Activated naive CD4-positive, alpha-beta T cell treated with anti-CD3 and anti-CD28 coated beads, Interleukin-2, amount 10 ng/mL, durations not matched to agents 7 days and 5 days (primary cell): ENCODE measurements at regions not wholly inside any gene's neighbourhood (a gene's known extent, or its start where the extent isn't known, plus 50 kb on each side); places are given as distances from the start of the nearest gene placed in this dataset.
A peak's percentile ranks its signal among the peaks of the same experiment; 100 is the strongest.

Experiments used
- CTCF ChIA-PET: fragments of 350-600 bp; sonication (Branson Sonifier 250); formaldehyde crosslinking; loops from one replicate; lab custom pipeline; 2021; ENCODE audit warnings: antibody characterized with exemption; lab: Charles Lee
- DNase-seq: peaks from one replicate; pipeline ENCODE4 v3.0.0-alpha.2; 2020
- H3K27ac Mint-ChIP-seq: one replicate; pipeline ENCODE4 v1.8.0; 2021; ENCODE audit warnings: mild to moderate bottlenecking, moderate library complexity, mixed read lengths
- H3K27me3 Mint-ChIP-seq: one replicate; pipeline ENCODE4 v1.8.0; 2021; ENCODE audit warnings: mild to moderate bottlenecking, mixed read lengths
- H3K36me3 Mint-ChIP-seq: one replicate; pipeline ENCODE4 v1.8.0; 2021; ENCODE audit warnings: mixed read lengths
- H3K4me1 Mint-ChIP-seq: one replicate; pipeline ENCODE4 v1.8.0; 2021; ENCODE audit warnings: mixed read lengths
- H3K4me3 Mint-ChIP-seq: one replicate; pipeline ENCODE4 v1.8.0; 2021; ENCODE audit warnings: mild to moderate bottlenecking, moderate library complexity, mixed read lengths
- H3K9me3 Mint-ChIP-seq: one replicate; pipeline ENCODE4 v1.8.0; 2021; ENCODE audit warnings: mixed read lengths

DNA sequence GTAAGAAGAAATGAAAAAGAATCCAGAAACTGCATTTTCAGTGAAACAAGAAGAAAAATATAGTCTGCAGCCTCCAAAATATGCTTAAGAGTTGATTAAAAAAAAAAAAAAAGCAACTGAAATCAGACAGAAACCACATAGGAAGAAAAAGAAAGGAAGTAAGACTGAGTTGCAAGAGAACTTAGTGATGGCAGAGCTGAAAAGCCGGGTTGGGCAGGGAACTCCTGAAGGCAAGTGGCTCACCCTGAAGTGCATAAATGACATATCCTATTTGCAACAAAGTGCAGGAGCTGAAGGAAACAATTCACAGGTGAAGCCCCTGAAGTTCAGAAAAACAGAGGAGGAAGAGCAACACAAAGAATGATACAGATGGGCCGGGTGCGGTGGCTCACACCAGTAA, 108.8 kb upstream of the SLC25A36 start:
- H3K4me1 Mint-ChIP-seq, result peaks cover 5% of the 10 kb centered on the region
- DNase-seq, result peak; percentile 24
- H3K27ac Mint-ChIP-seq, result peak overlapping the region; percentile 50
- H3K27me3 Mint-ChIP-seq, result peaks cover 15% of the 10 kb centered on the region
- H3K4me3 Mint-ChIP-seq, result no peak overlapping the region
- no peaks in the 10 kb centered on the region for H3K36me3 Mint-ChIP-seq
- no peaks in the 10 kb centered on the region for H3K9me3 Mint-ChIP-seq
- CTCF ChIA-PET, result interaction anchor here (0.7 kb wide), 1 partner anchor 55 kb away, joined by 5 read pairs; no protein-coding TSS in a partner anchor

DNA sequence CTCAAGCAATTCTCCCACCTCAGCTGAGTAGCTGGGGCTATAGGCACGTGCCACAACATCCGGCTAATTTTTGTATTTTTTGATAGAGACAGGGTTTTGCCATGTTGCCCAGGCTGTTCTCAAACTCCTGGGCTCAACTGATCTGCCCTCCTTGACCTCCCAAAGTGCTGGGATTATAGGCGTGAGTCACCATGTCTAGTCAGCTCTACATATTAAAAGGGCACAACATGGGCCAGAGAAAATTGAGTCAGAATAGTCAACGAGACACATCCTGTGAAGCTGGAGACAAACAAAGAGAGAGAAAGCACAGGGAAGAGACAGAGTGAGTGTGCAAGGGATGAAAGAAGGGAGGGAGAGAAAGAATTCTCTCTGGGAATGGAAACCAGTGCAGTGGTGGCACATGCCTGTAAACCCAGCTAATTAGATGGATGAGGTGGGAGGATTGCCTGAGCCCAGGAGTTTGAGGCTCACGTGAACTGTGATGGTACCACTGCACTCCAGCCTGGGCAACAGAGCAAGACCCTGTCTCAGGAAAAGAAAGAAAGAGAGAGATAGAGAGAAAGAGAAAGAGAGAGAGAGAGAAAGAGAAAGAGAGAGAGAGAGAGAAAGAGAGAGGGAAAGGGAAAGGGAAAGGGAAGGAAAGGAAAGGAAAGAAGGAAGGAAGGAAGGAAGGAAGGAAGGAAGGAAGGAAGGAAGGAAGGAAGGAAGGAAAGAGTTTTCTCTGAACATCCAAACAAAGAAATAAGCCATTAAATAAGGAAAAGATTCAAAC, 107.2 kb upstream of the SLC25A36 start:
- Mint-ChIP-seq H3K9me3 (no peaks in the 10 kb centered on the region), H3K4me1 (peaks cover 5% of the 10 kb centered on the region), H3K36me3 (no peaks in the 10 kb centered on the region), H3K27me3 (peaks cover 15% of the 10 kb centered on the region), H3K27ac (no peak overlapping the region), H3K4me3 (no peak overlapping the region)
- CTCF ChIA-PET, result interaction anchor here (0.9 kb wide), 1 partner anchor 97 kb away, joined by 3 read pairs; no protein-coding TSS in a partner anchor
- DNase-seq, result no peak

DNA sequence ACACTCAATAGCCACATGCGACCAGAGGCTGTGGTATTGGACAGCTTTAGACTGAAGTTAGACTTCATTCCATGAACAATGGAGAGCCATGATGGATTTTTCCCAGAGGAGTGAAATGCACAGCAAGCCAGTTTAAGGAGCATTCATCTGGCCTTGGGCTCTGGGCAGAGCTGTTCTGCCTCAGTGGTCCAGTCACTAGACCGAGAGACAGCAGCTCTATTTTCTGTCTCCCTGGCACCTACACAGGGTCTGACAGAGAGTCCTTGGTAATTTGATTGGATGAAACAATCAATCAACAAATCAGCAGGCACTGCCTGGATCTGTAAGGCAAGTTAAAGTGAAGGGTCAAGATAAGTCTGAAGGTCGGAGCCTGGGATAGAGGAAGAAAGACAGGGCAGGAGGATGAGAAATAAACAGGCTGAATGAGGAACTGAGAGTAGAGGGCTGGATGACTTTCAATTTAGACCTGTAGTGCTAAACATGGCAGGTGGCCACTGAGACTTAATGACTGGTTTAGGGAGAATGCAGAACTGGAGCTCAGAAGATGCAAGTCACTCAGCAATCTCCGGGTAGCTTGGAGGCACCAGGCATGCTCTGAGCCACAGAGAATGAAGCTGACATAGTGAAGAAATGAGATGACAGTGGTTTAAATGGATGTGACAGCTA, 98.5 kb upstream of the SLC25A36 start:
- DNase-seq, result no peak
- peaks cover 10% of the 10 kb centered on the region for H3K4me1 Mint-ChIP-seq

DNA sequence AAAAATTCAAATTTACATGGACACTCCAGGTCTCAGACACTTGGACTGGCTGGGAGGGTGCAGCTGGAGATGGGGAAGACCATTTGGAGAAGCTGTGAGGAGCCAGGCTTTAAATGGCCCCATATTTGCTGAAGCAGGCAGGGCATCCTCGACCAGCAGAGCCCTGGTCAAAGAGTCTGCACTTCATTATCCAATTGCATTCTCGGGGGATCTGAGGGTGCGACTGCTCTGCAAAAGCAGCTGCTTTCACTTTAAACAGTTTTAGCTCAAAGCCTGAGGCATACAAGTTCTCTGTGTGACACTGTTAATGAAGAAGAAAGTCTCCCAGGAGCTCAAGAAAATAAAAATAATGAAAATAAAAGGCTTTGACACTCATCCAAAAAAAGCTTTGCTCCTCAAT, 98.0 kb upstream of the SLC25A36 start:
- no peak overlapping the region for H3K27ac Mint-ChIP-seq
- H3K4me1 Mint-ChIP-seq, result peaks cover 10% of the 10 kb centered on the region
- CTCF ChIA-PET, result no interaction called here
- no peak for DNase-seq
- H3K27me3 Mint-ChIP-seq, result peaks cover 23% of the 10 kb centered on the region
- no peak overlapping the region for H3K4me3 Mint-ChIP-seq
- H3K36me3 Mint-ChIP-seq, result no peaks in the 10 kb centered on the region
- no peaks in the 10 kb centered on the region for H3K9me3 Mint-ChIP-seq

More for the DNA sequence above, 98.5 kb upstream of the SLC25A36 start:
- Mint-ChIP-seq H3K27me3 (peaks cover 23% of the 10 kb centered on the region), H3K9me3 (no peaks in the 10 kb centered on the region), H3K4me3 (no peak overlapping the region), H3K27ac (no peak overlapping the region), H3K36me3 (no peaks in the 10 kb centered on the region)
- CTCF ChIA-PET, result no interaction called here

DNA sequence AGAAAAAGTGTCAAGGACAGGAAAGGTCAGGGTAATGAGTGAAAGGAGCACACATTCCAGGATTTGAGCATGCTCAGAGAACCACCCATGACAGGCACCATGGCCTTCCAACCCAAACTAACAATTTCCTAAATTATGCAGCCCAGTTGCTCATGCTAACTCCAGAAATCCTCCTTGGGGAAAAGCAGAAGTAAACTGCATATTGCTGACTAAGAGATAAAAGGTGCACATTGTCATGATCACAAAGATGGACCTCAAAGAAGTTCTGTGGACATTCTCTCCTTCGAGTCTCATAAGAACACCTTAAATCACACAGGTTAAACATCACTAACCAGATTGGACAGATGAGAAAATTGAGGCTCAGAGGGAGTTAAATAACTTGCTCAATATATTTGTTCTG, 97.6 kb upstream of the SLC25A36 start:
- H3K27ac Mint-ChIP-seq, result no peak overlapping the region
- no peak overlapping the region for H3K4me3 Mint-ChIP-seq

DNA sequence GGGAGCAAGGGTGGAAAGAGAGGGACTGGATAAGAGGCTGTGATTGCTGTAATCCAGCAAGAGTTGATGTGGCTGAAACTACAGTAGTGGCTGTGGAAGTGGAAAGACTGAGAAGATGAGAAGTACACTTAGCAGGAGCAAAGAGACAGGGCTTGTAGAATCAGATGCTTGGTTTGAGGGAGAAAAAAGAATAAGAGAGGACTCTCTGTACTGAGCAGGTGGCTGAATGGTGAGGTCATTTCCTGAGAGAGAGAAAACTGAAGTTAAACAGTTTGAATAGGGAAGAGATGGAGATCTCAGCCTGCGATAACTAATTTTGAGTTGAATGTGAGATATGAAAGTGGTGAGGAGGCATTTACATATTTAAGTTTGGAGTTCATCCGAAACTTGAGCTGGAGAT, 95.8 kb upstream of the SLC25A36 start:
- no peak overlapping the region for H3K4me3 Mint-ChIP-seq
- no peak overlapping the region for H3K27ac Mint-ChIP-seq
- H3K27me3 Mint-ChIP-seq, result peaks cover 30% of the 10 kb centered on the region
- peaks cover 10% of the 10 kb centered on the region for H3K4me1 Mint-ChIP-seq
- H3K9me3 Mint-ChIP-seq, result no peaks in the 10 kb centered on the region
- CTCF ChIA-PET, result no interaction called here
- DNase-seq, result no peak
- no peaks in the 10 kb centered on the region for H3K36me3 Mint-ChIP-seq

More for the DNA sequence above, 97.6 kb upstream of the SLC25A36 start:
- Mint-ChIP-seq H3K9me3 (no peaks in the 10 kb centered on the region), H3K27me3 (peaks cover 26% of the 10 kb centered on the region), H3K36me3 (no peaks in the 10 kb centered on the region), H3K4me1 (peaks cover 10% of the 10 kb centered on the region)
- CTCF ChIA-PET, result no interaction called here
- no peak for DNase-seq

DNA sequence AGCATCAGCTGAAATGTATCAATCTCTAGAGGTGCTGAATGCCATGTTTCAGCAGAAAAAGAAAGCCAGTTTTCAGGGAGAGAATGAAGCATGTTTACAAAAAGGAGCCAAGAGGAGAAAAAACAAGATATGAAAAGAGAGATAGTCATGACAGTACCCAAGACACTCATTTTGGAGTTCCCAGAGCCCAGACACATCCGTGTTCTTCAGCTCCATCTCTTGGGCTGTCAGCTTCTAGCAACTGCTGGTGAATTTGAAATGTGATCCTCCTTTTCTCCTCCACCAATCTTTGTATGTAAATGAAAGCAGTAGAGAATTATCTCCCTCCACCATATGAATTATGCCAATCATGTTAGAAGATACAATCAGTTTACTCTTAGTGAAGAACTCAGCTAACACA, 93.0 kb upstream of the SLC25A36 start:
- DNase-seq, result no peak
- CTCF ChIA-PET, result interaction anchor here (0.6 kb wide), 1 partner anchor 41 kb away, joined by 3 read pairs; no protein-coding TSS in a partner anchor
- H3K4me3 Mint-ChIP-seq, result no peak overlapping the region

DNA sequence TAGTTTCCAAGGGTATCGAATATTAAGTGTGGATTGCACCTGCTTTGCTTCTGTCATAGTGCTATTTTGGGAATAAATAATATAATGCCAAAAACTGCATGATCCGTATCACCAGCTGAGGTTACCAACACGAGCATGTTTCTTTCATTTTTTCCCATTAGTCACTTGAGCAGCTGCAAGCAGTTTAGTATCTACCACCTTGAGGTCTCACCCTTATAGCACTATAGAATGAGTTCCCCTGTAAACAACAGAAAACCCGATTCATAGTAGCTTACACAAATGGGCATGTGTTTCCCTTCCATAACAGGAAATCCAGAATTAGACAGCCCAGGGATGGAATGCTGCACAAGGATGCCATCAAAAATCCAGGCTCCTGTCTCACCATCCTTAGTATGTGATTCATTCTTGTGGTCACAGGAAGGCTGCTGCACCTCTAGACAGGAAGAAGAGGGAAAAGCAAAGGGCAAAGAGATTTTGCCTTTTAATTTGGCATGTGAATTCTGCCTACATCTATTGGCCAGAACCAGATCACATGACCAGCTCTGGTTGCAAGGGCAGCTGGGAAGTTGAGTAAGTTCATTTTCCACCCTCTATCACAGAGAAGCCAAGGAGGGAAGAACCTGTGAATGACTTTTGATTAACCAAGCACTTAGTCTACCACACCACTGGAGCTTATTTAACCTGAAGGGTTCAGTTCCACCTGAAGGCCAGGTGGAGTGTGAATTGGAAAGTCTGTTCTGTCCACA, 91.3 kb upstream of the SLC25A36 start:
- CTCF ChIA-PET, result no interaction called here
- Mint-ChIP-seq H3K9me3 (no peaks in the 10 kb centered on the region), H3K36me3 (no peaks in the 10 kb centered on the region), H3K4me3 (no peak overlapping the region), H3K27ac (no peak overlapping the region), H3K4me1 (peaks cover 9% of the 10 kb centered on the region), H3K27me3 (peaks cover 20% of the 10 kb centered on the region)
- DNase-seq, result no peak

More for the DNA sequence above, 93.0 kb upstream of the SLC25A36 start:
- Mint-ChIP-seq H3K36me3 (no peaks in the 10 kb centered on the region), H3K4me1 (peaks cover 10% of the 10 kb centered on the region), H3K27ac (no peak overlapping the region), H3K9me3 (no peaks in the 10 kb centered on the region), H3K27me3 (peaks cover 20% of the 10 kb centered on the region)

DNA sequence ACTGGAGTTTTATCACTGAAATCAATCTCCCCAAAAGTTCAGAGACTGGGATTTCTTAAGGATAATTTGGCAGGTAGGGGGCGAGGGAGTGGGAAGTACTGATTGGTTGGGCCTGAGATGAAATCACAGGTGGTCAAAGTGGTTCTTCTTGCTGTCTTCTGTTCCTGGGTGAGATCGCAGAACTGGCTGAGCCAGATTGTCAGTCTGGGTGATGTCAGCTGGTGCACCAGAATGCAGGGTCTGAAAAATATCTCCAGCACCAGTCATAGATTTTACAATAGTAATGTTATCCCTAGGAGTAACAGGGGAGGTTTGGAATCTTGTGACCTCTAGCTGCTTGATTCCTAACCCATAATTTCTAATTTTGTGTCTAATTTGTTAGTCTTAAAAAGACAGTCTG, 86.7 kb upstream of the SLC25A36 start:
- H3K36me3 Mint-ChIP-seq, result no peaks in the 10 kb centered on the region
- H3K27ac Mint-ChIP-seq, result no peak overlapping the region
- CTCF ChIA-PET, result no interaction called here
- H3K4me1 Mint-ChIP-seq, result no peaks in the 10 kb centered on the region
- H3K9me3 Mint-ChIP-seq, result no peaks in the 10 kb centered on the region
- no peak overlapping the region for H3K4me3 Mint-ChIP-seq
- no peaks in the 10 kb centered on the region for H3K27me3 Mint-ChIP-seq
- DNase-seq, result no peak

DNA sequence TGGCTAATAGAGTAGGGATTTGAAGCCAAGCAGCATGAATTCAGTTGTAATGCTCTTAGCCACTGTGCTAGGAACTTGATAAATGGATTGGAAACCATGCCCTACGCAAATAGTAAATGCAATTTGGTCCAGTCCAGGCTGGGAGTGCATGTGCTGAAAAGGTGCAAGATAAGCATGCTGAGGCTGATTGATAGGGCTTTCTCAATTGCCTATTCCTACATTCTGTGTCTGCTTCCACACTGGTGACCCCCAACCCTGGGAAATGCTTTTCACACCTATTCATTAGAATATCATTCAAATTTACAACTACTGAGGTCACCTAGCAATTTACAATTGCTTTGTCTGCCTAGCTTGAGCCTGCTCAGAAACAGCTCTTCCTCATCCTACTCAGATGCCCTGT, 84.7 kb upstream of the SLC25A36 start:
- Mint-ChIP-seq H3K27me3 (no peaks in the 10 kb centered on the region), H3K4me3 (no peak overlapping the region), H3K36me3 (no peaks in the 10 kb centered on the region), H3K27ac (no peak overlapping the region), H3K4me1 (no peaks in the 10 kb centered on the region), H3K9me3 (no peaks in the 10 kb centered on the region)
- CTCF ChIA-PET, result interaction anchor here (0.7 kb wide), 1 partner anchor 12 kb away, joined by 3 read pairs; no protein-coding TSS in a partner anchor
- no peak for DNase-seq

DNA sequence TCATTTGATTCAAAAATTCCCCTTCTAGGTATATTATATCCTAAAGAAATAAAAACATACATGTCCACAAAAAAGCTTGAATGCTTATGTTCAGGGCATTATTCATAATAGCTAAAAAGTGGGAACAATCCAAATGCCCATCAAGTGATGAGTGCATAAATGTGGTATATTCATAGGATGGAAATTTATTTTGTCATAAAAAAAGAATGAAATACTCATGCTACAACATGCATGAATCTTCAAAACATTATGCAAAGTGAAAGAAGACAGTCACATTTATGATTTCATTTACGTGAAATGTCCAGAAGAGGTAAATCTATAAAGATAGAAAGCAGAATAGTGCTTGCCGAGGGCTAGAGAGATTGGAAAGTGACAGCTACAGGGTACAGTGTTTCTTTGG, 83.6 kb upstream of the SLC25A36 start:
- no peak for DNase-seq
- H3K4me1 Mint-ChIP-seq, result no peaks in the 10 kb centered on the region
- H3K36me3 Mint-ChIP-seq, result no peaks in the 10 kb centered on the region
- H3K27me3 Mint-ChIP-seq, result no peaks in the 10 kb centered on the region
- no peaks in the 10 kb centered on the region for H3K9me3 Mint-ChIP-seq
- H3K27ac Mint-ChIP-seq, result no peak overlapping the region
- CTCF ChIA-PET, result no interaction called here
- no peak overlapping the region for H3K4me3 Mint-ChIP-seq

DNA sequence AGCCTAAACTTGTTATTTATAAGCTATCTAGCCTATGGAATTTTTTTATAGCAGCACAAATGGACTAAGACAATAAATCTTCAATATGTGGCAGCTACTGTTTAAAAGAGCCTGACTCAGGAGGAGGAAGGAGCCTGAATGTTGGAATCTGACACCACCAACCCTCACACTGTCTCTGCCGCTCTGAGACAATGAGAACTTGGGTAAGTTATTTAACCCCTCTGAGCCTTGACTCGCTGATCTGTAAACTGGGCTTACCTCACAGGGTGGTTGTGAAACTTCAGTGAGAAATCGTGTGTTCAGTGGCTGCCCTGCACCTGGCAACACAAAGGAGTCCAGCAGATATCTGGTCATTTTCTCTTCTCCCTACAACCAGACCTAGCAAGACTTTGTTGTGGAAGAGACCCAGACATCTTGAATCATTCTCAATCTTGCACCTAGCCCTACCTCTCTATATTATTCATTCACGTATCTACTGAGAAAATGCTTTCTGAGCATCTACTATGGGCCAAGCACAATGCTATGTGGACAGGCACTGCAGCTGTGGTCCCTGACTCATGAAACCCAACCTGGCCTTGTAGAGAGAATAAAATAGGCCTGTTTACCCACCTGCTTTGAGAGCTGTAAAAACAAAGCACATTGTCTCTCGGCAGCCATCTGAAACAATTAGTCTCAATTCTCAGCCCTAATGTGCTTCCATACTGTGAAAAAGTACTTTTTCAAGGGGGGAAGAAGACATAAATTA, 81.9 kb upstream of the SLC25A36 start:
- no peaks in the 10 kb centered on the region for H3K36me3 Mint-ChIP-seq
- CTCF ChIA-PET, result interaction anchor here (0.5 kb wide), 1 partner anchor 1489 kb away, joined by 3 read pairs; no protein-coding TSS in a partner anchor
- H3K4me3 Mint-ChIP-seq, result no peak overlapping the region
- H3K9me3 Mint-ChIP-seq, result no peaks in the 10 kb centered on the region
- no peaks in the 10 kb centered on the region for H3K4me1 Mint-ChIP-seq
- no peaks in the 10 kb centered on the region for H3K27me3 Mint-ChIP-seq
- DNase-seq, result no peak
- no peak overlapping the region for H3K27ac Mint-ChIP-seq

DNA sequence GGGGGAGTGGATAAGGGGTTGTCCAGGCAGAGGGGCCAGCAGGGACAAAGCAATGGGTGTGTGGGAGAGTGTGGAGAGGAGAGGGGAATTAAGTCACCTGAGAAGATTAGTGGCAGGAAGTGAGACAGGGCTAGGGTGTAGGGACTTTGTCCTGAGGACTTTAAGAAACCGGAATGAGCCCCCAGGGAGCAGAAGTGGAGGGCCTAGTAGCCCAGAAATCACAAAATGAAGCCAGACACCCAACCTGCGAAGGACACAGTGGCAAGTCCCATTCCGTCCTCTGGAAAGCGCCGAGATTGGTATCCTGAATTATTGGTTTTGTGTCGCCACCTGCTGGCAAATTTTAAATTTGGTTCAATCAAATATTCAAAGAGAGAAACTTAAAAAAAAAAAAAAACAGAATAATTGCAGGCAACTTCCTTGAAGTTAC, 78.0 kb upstream of the SLC25A36 start:
- Mint-ChIP-seq H3K36me3 (no peaks in the 10 kb centered on the region), H3K4me1 (no peaks in the 10 kb centered on the region), H3K9me3 (no peaks in the 10 kb centered on the region)

More for the DNA sequence above, 78.0 kb upstream of the SLC25A36 start:
- H3K4me3 Mint-ChIP-seq, result no peak overlapping the region
- CTCF ChIA-PET, result interaction anchor here (0.7 to 1.4 kb wide), 5 partner anchors 11 to 1436 kb away, joined by 3 to 6 read pairs (median 4); no protein-coding TSS in a partner anchor
- peaks cover 3% of the 10 kb centered on the region for H3K27me3 Mint-ChIP-seq
- DNase-seq, result peak; percentile 59
- no peak overlapping the region for H3K27ac Mint-ChIP-seq
